Stimulated activated CD4-positive, alpha-beta T cell treated with anti-CD3 and anti-CD28 coated beads, Interleukin-4, amount 100 ng/mL, for 24 hours (primary cell): ENCODE measurements at regions not wholly inside any gene's neighbourhood (a gene's known extent, or its start where the extent isn't known, plus 50 kb on each side); places are given as distances from the start of the nearest gene placed in this dataset.
"Not testable (repeated sequence)": the region's sequence is repeated elsewhere in the genome, so short reads cannot be mapped to it uniquely, and the experiment has no call there.

Source experiments
- DNase-seq: peaks from one replicate; pipeline ENCODE4 v3.0.0-alpha.2; 2020

GRCh38 chr7:25456467-25457171, 228.3 kb upstream of the NPVF start:
- no peak for DNase-seq

- DNase-seq: no peak
These were observed 230.8 kb upstream of the NPVF start for GRCh38 chr7:25459057-25459456.

- DNase-seq: no peak
These were observed 232.1 kb upstream of the NPVF start for GRCh38 chr7:25460433-25460832.

- DNase-seq: no peak
These were observed 241.4 kb upstream of the NPVF start for GRCh38 chr7:25469669-25470068.

DNA sequence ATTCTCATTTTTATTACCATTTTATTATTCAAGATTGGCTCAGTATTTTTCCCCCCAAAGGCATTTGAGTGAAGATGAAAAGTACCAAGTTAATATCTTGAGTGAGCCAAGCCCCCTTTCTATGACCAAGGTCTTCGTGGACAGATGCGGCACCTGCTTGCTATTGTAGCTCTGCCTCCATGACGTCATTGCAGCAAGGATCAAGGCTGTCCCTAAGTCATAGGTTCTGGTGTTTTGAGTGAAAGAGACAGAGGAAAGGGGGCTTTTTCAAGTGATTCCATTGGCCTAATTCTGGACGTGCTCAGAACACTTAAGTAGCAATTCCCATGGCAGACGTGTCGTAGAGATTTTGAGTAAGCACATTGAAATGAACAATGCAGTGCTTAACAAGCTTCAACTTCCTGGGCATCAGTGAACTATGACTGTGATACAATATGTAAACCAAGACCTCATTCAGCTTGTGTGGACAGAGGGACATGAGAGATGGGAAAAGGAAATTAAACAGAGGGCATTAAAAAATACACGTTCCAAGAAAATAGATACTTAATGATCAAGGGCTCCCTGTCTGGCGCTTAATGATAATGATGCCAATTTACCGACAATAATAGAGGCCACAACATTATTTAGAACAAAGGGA, 248.7 kb upstream of the NPVF start:
- DNase-seq: no peak

DNA sequence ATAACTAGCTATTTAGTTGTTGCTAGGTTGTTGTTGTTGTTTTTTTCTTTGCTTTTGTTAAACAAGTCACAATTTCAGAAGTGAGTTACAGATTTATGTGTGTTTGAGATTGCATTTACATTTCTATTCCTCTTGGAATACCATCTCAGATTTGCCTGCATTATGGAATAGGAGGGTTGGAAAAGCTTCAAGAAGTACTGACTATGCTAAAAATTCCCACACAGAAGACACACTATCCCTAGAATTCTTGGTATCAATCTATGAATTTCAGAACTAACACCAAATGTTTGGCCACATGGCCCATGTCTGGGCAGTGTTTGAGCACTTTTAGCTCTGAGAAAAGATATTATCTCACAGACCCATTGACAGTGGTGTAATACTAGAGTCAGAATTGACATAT, 249.9 kb upstream of the NPVF start:
- not testable (repeated sequence) for DNase-seq

GRCh38 chr7:25478925-25479324, 250.6 kb upstream of the NPVF start:
- no peak for DNase-seq

DNA sequence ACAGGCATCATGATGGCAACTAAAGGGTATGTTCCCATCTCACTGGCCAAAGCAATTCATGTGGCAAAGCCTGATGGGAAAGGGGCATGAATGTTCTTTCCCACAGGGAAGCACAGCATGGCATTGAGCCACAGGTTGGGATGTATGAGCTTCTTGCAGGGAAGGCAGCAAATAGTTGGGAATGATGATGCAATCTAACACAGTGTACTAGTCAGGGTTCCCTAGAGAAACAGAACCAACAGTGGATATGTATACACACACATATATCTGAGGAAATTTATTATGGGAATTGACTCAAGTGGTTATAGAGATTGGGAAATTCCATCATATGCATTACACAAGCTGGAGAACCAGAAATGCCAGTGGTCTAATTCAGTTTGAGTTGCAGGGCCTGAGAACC, 253.6 kb upstream of the NPVF start:
- no peak for DNase-seq

DNA sequence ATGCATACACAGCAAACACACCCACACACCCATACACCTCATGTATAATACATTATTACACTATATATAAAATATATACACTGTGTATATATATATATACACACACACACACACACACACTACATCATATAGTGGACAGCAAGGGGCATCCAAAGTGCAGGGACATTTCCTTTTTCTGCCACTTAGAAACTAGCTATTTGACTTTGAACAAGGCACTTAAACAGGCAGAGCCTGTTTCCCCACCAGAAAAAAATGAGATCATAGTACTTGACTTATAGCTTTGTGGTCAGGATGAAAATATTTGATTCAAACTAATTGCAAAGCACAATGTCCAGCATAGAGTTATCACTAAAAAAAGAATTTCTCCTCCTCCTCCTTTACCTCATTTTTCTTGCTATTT, 254.3 kb upstream of the NPVF start:
- no peak for DNase-seq

GRCh38 chr7:25485026-25485425, 256.7 kb upstream of the NPVF start:
- no peak for DNase-seq

DNA sequence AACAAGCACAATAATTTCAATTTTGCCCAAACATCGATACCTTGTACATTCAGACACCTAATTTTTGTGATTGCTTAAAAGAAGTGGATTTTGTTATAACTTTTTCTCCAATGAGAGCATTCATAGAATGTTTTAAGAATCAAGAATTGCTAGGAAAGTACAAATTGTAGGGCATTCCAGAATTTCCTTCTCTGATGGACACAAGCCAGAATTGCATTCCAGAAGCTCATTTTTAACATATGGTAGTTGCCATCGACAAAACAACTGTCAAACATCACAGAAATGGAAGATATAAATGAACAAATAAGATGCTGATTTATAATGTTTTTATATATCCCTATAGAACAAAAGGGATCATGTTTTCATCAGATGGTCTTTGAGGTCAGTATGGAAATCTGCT, 258.4 kb upstream of the NPVF start:
- no peak for DNase-seq

- no peak for DNase-seq
These were observed 265.6 kb upstream of the NPVF start for GRCh38 chr7:25493805-25494366.

GRCh38 chr7:25494896-25495295, 266.6 kb upstream of the NPVF start:
- no peak for DNase-seq

DNA sequence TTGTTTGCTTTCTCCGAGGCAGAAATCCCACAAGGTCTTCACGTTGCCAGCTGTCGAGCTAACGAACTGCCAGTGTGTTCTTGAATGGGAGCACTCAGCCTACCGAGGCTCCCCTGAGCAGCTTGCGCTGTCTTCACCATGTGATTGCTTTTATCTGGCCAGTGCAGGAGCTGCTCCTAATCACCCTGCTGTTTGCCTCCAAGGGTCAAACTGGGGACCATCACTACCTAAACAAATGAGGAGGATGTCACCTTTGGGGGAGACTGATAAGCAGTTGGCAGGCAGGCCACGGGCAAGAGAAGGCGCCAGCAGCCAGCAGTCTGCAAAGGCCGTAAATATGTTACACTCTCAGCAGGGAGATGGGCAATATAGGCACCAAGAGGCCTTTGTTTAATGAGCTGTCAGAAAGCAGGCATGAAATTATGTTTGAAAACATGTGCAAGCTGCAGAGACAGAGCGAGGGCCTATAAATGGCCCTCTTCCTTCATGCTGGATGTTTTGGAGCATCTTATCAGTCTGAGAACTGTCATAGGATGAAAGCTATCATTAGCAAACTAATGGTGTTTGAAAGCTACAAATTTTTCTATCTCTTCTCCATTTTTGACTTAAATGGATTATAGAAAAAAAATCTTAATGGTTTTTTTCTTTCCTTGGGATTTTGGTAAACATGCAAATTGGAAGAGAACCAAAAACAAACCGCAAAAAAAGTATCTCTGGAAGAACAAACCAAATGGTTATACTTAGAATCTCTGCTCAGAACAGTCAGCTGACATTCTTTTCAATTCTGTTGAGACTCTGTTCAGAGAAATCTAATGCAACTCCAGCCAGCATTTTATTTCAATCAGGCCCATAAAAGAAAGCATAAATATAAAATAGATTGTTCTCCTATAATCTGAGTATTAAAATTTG, 267.3 kb upstream of the NPVF start:
- DNase-seq: no peak

DNA sequence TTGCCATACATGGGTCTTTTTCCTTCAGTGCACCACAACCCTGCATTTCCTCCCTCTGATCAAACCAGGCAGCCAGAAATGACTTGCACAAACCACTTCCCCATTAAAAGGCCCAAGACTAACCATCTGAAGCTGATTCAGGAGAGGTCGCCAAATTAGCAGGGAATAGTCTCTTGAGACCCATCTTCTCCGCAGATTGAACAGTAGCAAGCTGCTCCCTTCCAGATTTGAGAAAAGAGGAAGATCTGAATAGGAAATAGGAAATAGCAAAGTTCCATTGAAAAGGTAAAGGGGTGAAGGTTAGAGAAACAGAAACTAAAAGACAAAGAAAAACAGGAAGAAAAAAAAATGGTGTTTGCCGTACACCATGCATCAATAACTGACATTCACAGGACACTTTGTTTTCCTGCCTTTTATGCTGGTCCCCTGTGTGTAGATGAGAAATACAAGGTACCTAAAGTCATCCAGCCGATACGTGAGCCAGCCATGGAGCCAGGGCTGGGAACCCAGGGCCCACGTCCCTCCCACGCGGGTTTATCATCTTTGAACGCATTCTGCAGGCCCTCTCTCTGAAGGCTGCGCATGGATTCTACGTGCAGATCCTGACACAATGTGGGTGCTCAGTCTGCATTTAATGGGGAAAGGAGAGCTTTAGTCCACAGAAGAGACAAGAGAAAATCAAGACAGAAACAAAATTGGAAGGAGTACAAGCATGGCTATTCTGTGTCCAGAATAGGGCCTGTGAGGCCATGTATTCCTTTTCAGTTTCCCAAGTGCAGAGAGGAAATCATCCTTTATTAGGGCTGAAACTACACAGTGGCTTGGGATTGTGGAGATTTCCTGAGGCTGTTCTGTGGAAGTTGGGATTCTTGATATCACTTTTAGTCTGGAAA, 268.4 kb upstream of the NPVF start:
- no peak for DNase-seq

- DNase-seq: no peak
These were observed 272.2 kb upstream of the NPVF start for GRCh38 chr7:25500393-25500921.

DNA sequence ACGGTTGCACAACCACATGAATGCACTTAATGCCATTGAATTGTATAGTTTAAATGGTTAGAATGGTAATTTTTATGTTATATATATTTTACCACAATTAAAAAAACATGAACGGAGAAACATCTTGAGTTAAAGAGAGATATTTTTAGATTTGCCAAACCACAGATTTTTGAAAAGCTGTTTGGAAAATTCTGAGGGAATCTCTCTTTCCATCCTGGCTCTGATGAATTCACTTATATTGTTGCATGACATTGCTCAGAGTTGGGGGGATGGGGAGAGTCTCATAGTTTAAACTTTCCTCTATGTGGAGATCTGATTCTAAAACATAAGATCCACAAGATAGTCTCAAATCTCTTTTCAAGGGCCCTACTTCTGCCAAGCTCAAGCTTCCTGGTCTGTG, 275.0 kb upstream of the NPVF start:
- no peak for DNase-seq

DNA sequence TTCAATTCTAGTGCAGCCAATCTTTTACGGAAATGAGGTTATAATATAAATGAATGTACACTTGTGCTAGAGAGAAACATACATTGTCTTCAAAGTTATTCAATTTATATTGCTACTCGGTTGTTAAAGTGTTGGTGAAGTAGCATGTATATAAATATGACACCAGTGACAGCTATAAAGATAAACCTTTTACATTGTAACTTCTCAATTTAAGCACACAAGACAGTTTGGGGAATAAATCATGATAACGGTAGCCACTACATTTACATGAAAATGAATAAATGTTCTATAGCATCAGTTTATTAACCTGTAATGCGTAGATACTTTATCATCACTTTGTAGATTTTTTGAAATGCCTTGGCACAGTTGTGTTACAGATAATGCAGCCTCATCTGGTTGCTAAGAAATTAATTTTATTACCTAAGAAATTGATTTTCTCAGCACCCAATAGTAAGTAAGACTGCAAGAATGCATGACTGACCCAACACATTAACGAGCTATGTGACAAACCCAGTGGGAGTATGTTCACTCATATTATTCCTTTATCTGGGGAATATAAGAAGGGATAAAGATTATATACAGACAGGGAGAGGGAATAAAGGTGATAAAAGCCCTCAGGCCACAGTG, 283.9 kb upstream of the NPVF start:
- no peak for DNase-seq

DNA sequence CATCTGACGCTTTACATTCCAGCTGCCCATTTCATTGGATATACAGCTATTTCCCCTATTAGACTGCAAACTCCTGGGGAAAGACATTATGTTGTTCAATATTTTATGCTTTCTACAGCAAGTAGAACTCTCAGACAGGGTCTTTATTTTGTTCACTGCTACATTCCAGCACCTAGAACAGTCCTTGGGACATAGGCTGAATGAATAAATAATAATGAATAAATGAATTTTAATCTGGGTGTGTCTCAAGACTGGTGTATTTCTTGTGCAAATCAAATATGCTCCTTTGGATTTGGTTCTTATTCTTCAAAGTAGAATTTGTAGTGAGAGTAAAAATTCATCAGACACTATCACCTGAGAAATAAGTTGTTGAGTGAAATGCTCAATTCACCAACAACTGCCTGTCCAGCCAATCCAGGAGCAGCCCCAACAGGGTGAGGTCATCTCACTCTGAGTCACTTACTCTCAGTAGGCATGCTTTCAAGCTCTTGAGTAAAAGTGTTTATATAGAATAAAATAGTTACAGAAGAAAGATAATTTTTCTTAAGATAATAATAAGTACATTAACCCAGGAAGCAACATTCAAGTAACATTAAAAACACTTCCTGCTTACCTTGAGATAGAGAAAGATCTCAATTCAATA, 287.5 kb upstream of the NPVF start:
- DNase-seq: no peak

DNA sequence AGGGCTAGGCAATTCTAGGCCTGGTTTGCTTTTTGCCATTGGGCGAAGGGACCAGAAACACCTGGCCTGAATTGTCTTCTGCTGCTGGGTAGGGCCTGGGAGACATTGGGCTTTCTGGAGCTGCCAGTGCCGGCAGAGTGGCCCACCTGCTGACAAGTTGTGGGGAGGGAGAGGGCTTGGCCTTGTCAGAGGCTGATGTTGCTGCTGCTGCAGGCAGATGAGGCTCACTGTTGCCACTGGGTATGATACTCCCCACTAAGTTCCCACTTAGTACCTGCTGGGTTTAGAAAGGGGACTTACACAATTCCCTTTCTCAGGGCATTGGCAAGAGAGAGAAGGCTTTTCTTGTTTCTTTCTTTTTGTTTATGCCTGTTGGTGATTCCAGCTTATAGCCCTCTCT, 289.6 kb upstream of the NPVF start:
- DNase-seq: no peak

- DNase-seq: no peak
These were observed 291.7 kb upstream of the NPVF start for GRCh38 chr7:25520017-25520416.
